ENCODE measurements at regions not wholly inside any gene's neighbourhood (a gene's known extent, or its start where the extent isn't known, plus 50 kb on each side); places are given as distances from the start of the nearest gene placed in this dataset.

GRCh38 chr12:126106706-126107105 is 1041.5 kb downstream of the AACS start:
- no peak for TF ChIP-seq EZH2phosphoT487 (IDR thresholded peaks at IDR 0.05; ENCODE audit: insufficient read depth, low read depth)
- TF ChIP-seq EZH2 (IDR thresholded peaks at IDR 0.05; ENCODE audit: insufficient read depth, poor library complexity, severe bottlenecking) = no peak

Data from GM23248 (cell line).